Sigmoid colon (tissue), 6 donors: ENCODE measurements at regions not wholly inside any gene's neighbourhood (a gene's known extent, or its start where the extent isn't known, plus 50 kb on each side); places are given as distances from the start of the nearest gene placed in this dataset.
A peak's percentile ranks its signal among the peaks of the same experiment; 100 is the strongest.

Experiments
- DNase-seq: peaks from one replicate; pipeline ENCODE4 v3.0.0-alpha.2; 2019
- H3K27ac ChIP-seq, 4 donors: fragments of 200-600 bp; sonication (generic); one replicate each; pipeline ENCODE4 v1.5.1; 2016 to 2019; ENCODE audit warnings: mild to moderate bottlenecking in 1 of 4
- H3K27me3 ChIP-seq, 3 donors: fragments of 200-600 bp; sonication (generic); one replicate each; pipeline ENCODE4 v1.5.1; 2019; ENCODE audit warnings: mild to moderate bottlenecking in 1 of 3
- H3K36me3 ChIP-seq, 4 donors: fragments of 200-600 bp; sonication (generic); one replicate each; pipeline ENCODE4 v1.5.1; 2016 to 2019
- H3K4me1 ChIP-seq, 4 donors: fragments of 200-600 bp; sonication (generic); one replicate each; pipeline ENCODE4 v1.5.1; 2017 to 2019
- H3K4me3 ChIP-seq, 4 donors: fragments of 200-600 bp; sonication (generic); one replicate each; pipeline ENCODE4 v1.5.1; 2017 to 2019; ENCODE audit warnings: mild to moderate bottlenecking in 2 of 4, moderate library complexity in 1 of 4
- H3K9me3 ChIP-seq, 4 donors: fragments of 200-600 bp in 3 of 4; sonication (generic) in 3 of 4; one replicate each; pipeline versions ENCODE4 v1.5.1 to v1.6.1; 2013 to 2019
- CTCF ChIP-seq, 4 experiments: fragments of 450-650 bp in 3 of 4; fragments of 200-600 bp in 1 of 4; IDR thresholded peaks; one replicate each; pipeline ENCODE4 v1.5.1; 2016 to 2019; ENCODE audit warnings: antibody characterized with exemption in 4 of 4, mild to moderate bottlenecking in 3 of 4, moderate library complexity in 2 of 4
- EP300 ChIP-seq, 4 donors: sonication (generic); formaldehyde crosslinking; IDR thresholded peaks; one replicate each; pipeline ENCODE4 v1.6.1; 2017; ENCODE audit warnings: antibody characterized with exemption in 4 of 4
- POLR2A ChIP-seq, 2 donors: fragments of 450-650 bp; IDR thresholded peaks; one replicate each; pipeline ENCODE4 v1.6.1; 2016; ENCODE audit warnings: antibody characterized with exemption in 2 of 2, mild to moderate bottlenecking in 2 of 2, moderate library complexity in 2 of 2
- POLR2AphosphoS5 ChIP-seq, 4 donors: sonication (generic); formaldehyde crosslinking; IDR thresholded peaks; one replicate each; pipeline ENCODE4 v1.6.1; 2017; ENCODE audit warnings: antibody characterized with exemption in 4 of 4
- WGBS, 2 donors: extraction: QIAGEN DNeasy Blood & Tissue Kit; methylation state at CpG; one replicate each; pipeline ENCODE4 v1.1.7; 2013; 5-methylcytosine and 5-hydroxymethylcytosine counted together
- intact Hi-C: fragments of 100-400 bp; cut with DNase I; formaldehyde crosslinking; loops from one replicate; pipeline ENCODE4 v1.15.1; 2023
- donor health status: healthy with polysubstance abuse.
- donor health status: healthy.

DNA sequence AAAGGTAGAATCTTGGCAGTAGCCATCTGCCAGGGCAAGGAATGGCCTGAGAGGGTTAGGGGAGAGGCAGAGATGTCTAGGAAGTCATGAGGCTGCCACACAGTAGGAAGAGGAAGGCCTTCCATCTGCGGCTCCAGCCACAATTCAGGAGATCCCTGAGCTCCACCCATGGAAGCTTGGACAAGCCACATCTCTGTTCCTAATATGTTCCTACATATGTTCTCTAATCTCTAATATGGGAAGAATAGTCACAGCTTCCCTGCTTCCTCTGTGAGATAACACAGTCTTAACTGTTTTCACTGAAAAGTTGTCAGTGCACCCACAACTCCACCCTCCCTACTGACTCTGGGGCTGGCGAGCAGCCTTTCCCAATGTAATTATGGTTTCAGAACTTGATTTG, 109.5 kb downstream of the CDC7 start:
- WGBS, 2 donors, result 91 to 93% methylated on average over 2 of the region's 2 CpGs
- Histone ChIP-seq H3K4me1 (peaks cover 0 to 16% (median 7%) of the 10 kb centered on the region in 4 donors), H3K9me3 (no peaks in the 10 kb centered on the region), H3K27me3 (no peaks in the 10 kb centered on the region), H3K27ac (peak overlapping the region in 2 of 4 donors; percentile 64 to 73), H3K4me3 (no peak overlapping the region), H3K36me3 (no peaks in the 10 kb centered on the region)
- intact Hi-C loops, result no loop called here
- no peak for DNase-seq
- TF ChIP-seq EP300 (IDR thresholded peaks at IDR 0.05) (no peak), CTCF (IDR thresholded peaks at IDR 0.05) (no peak), POLR2A (IDR thresholded peaks at IDR 0.05) (no peak), POLR2AphosphoS5 (IDR thresholded peaks at IDR 0.05) (no peak)

DNA sequence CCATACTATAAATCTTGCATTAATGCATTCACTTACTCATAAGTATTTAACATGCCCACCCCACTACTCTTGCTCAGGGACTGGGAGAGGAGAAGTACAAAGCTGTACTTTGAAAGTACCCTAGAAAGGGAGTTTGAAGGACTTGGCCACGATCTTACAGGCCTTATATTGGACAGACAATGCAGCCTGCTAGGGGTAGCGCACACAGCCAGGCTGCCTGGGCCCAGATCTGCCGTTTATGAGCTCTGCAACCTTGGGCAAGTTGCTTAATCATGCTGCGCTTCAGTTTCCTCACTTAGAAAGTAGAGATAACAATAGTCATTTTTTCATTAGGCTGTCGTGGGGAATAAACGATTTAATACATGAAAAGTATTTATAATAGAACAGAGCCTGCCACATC, 110.1 kb downstream of the CDC7 start:
- TF ChIP-seq POLR2A (IDR thresholded peaks at IDR 0.05), result no peak
- TF ChIP-seq CTCF (IDR thresholded peaks at IDR 0.05), result no peak
- TF ChIP-seq EP300 (IDR thresholded peaks at IDR 0.05), result no peak
- no peak for TF ChIP-seq POLR2AphosphoS5 (IDR thresholded peaks at IDR 0.05)
- peaks cover 0 to 14% (median 6%) of the 10 kb centered on the region in 4 donors for H3K4me1 ChIP-seq
- H3K36me3 ChIP-seq, result no peaks in the 10 kb centered on the region
- no peaks in the 10 kb centered on the region for H3K9me3 ChIP-seq
- H3K4me3 ChIP-seq, result no peak overlapping the region
- intact Hi-C loops, result no loop called here
- no peak overlapping the region for H3K27ac ChIP-seq
- no peaks in the 10 kb centered on the region for H3K27me3 ChIP-seq
- WGBS, 2 donors, result 79 to 86% methylated on average over 6 of the region's 6 CpGs
- DNase-seq, result no peak

DNA sequence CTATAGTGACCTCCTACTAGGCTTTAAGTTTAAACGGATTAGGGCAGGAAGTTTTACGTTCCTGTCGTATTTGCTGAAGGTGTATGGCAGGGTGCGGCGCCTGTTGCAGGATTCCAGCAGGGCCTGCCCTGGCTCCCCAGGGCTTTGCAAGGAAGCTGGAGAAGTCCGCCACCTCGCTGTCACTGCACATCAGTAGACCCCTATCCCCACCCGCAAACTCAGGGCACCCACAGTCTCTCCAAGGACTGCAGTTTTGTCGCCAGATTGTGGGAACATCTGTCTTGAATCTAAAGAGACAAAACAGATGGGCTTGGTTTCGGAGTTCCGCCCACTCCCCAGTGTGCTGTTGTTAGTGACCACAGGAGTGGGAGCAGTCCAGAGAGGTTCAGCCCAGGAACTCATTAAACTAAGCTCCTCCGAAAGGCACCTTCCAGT, 110.8 kb downstream of the CDC7 start:
- no peak overlapping the region for H3K27ac ChIP-seq
- H3K4me3 ChIP-seq, result no peak overlapping the region
- 48 to 67% methylated on average over 12 of the region's 12 CpGs for WGBS, 2 donors
- TF ChIP-seq POLR2AphosphoS5 (IDR thresholded peaks at IDR 0.05) (no peak), POLR2A (IDR thresholded peaks at IDR 0.05) (no peak), EP300 (IDR thresholded peaks at IDR 0.05) (no peak), CTCF (IDR thresholded peaks at IDR 0.05) (no peak)
- no peaks in the 10 kb centered on the region for H3K27me3 ChIP-seq
- no peaks in the 10 kb centered on the region for H3K36me3 ChIP-seq
- peaks cover 0 to 14% (median 6%) of the 10 kb centered on the region in 4 donors for H3K4me1 ChIP-seq
- no peaks in the 10 kb centered on the region for H3K9me3 ChIP-seq
- DNase-seq, result no peak
- intact Hi-C loops, result no loop called here

- Histone ChIP-seq H3K9me3 (no peaks in the 10 kb centered on the region), H3K27me3 (no peaks in the 10 kb centered on the region), H3K36me3 (no peaks in the 10 kb centered on the region), H3K4me3 (no peak overlapping the region), H3K27ac (no peak overlapping the region), H3K4me1 (peaks cover 0 to 14% (median 6%) of the 10 kb centered on the region in 4 donors)
- TF ChIP-seq CTCF (IDR thresholded peaks at IDR 0.05), result no peak
- TF ChIP-seq POLR2A (IDR thresholded peaks at IDR 0.05), result no peak
- TF ChIP-seq EP300 (IDR thresholded peaks at IDR 0.05), result no peak
- no peak for TF ChIP-seq POLR2AphosphoS5 (IDR thresholded peaks at IDR 0.05)
- DNase-seq, result no peak
- 100% methylated on average over 1 of the region's 1 CpG for WGBS, 2 donors
- intact Hi-C loops, result no loop called here
These were observed 112.9 kb downstream of the CDC7 start for GRCh38 chr1:91613595-91613994.

- TF ChIP-seq POLR2AphosphoS5 (IDR thresholded peaks at IDR 0.05) (no peak), POLR2A (IDR thresholded peaks at IDR 0.05) (no peak), CTCF (IDR thresholded peaks at IDR 0.05) (no peak), EP300 (IDR thresholded peaks at IDR 0.05) (no peak)
- peaks cover 0 to 4% (median 2%) of the 10 kb centered on the region in 4 donors for H3K4me1 ChIP-seq
- no peaks in the 10 kb centered on the region for H3K27me3 ChIP-seq
- H3K9me3 ChIP-seq, result no peaks in the 10 kb centered on the region
- H3K27ac ChIP-seq, result no peak overlapping the region
- intact Hi-C loops, result no loop called here
- H3K4me3 ChIP-seq, result no peak overlapping the region
- no peaks in the 10 kb centered on the region for H3K36me3 ChIP-seq
- 97 to 98% methylated on average over 3 of the region's 3 CpGs for WGBS, 2 donors
- no peak for DNase-seq
These were observed 116.1 kb downstream of the CDC7 start for GRCh38 chr1:91616712-91617111.
